ENCODE measurements at regions not wholly inside any gene's neighbourhood (a gene's known extent, or its start where the extent isn't known, plus 50 kb on each side); places are given as distances from the start of the nearest gene placed in this dataset.

DNA sequence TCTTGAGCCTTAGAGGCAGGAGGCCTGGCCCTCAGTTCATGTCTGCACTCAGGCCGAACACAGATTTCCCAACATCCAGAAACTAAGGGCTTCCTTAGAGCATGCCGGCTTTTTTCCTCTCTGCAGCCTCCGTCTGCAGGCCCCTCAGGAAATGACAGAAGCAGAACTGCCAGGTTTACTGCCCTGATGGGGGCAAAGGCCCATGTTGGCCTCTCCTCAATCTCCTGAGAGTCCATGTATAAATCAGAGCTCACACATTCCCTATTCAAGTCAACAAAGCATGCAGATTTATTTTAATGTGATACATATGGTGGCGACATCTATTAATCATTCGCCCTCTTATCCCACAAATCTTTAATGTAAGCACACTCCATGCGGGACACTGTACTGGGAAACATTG lies 475.6 kb upstream of the HS6ST1 start:
- Histone ChIP-seq H3K27ac (no peak overlapping the region), H3K27me3 (no peaks in the 10 kb centered on the region), H3K36me3 (no peaks in the 10 kb centered on the region), H3K4me1 (no peaks in the 10 kb centered on the region), H3K9me3 (no peaks in the 10 kb centered on the region), H3K4me3 (no peak overlapping the region)
- ATAC-seq (no peak), DNase-seq (no peak)
- 100% methylated on average over 3 of the region's 6 CpGs for WGBS (ENCODE audit: insufficient coverage, low coverage, low lambda C conversion rate, missing lambda C conversion rate)
- TF ChIP-seq POLR2A (IDR thresholded peaks at IDR 0.05), result no peak
- TF ChIP-seq, protein P1, sequence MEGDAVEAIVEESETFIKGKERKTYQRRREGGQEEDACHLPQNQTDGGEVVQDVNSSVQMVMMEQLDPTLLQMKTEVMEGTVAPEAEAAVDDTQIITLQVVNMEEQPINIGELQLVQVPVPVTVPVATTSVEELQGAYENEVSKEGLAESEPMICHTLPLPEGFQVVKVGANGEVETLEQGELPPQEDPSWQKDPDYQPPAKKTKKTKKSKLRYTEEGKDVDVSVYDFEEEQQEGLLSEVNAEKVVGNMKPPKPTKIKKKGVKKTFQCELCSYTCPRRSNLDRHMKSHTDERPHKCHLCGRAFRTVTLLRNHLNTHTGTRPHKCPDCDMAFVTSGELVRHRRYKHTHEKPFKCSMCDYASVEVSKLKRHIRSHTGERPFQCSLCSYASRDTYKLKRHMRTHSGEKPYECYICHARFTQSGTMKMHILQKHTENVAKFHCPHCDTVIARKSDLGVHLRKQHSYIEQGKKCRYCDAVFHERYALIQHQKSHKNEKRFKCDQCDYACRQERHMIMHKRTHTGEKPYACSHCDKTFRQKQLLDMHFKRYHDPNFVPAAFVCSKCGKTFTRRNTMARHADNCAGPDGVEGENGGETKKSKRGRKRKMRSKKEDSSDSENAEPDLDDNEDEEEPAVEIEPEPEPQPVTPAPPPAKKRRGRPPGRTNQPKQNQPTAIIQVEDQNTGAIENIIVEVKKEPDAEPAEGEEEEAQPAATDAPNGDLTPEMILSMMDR (IDR thresholded peaks at IDR 0.05), result no peak
- intact Hi-C loops (cut with DNase I), result no loop called here

DNA sequence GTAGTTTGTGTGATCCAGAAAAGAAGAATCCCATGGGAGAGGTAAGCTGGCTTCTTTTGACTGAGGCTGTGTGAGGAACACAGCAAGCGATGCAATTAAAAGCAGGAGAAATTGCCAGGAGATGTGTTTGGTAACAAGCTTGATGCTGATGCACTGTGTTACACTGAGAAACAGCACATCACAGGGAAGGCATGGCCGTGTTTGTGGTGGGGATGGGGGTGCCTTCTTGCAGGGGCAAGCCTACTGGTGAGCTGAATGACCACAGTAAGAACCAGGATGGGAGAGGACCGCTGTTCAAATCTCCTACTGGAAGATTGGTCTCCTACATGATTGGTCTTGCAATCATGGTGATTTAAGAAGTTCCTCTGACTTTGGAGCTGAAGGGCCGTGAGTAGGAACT lies 477.7 kb upstream of the HS6ST1 start:
- 36% methylated on average over 4 of the region's 4 CpGs for WGBS (ENCODE audit: insufficient coverage, low coverage, low lambda C conversion rate, missing lambda C conversion rate)
- ATAC-seq (no peak), DNase-seq (no peak)
- Histone ChIP-seq H3K36me3 (no peaks in the 10 kb centered on the region), H3K27me3 (no peaks in the 10 kb centered on the region), H3K27ac (no peak overlapping the region), H3K4me3 (no peak overlapping the region), H3K4me1 (no peaks in the 10 kb centered on the region), H3K9me3 (no peaks in the 10 kb centered on the region)
- no peak for TF ChIP-seq POLR2A (IDR thresholded peaks at IDR 0.05)
- TF ChIP-seq, protein P1 (IDR thresholded peaks at IDR 0.05), result no peak
- intact Hi-C loops (cut with DNase I), result no loop called here

DNA sequence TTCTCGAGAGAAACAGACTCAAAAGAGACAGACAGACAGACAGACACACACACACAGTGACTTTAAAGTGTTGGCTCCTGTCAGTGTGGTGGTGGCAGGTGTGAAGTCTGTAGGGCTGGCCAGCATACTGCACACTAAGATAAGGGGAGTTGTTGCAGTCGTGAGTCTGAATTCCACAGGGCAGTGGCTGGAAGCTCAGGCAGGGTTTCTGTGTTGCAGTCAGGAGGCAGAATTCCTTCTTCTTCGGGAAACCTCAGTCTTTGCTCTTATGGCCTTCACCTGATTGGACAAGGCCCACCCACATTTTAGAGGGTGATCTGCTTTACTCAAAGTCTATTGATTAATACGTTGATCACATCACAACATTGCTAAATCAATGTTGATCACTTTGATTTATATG lies 478.4 kb upstream of the HS6ST1 start:
- Histone ChIP-seq H3K9me3 (no peaks in the 10 kb centered on the region), H3K4me3 (no peak overlapping the region), H3K27me3 (no peaks in the 10 kb centered on the region), H3K4me1 (no peaks in the 10 kb centered on the region), H3K27ac (no peak overlapping the region), H3K36me3 (no peaks in the 10 kb centered on the region)
- TF ChIP-seq POLR2A (IDR thresholded peaks at IDR 0.05), result no peak
- TF ChIP-seq, protein P1 (IDR thresholded peaks at IDR 0.05), result no peak
- intact Hi-C loops (cut with DNase I), result no loop called here
- ATAC-seq (no peak), DNase-seq (peak in 1 of 3 donors; percentile 29)
- 63% methylated on average over 2 of the region's 4 CpGs for WGBS (ENCODE audit: insufficient coverage, low coverage, low lambda C conversion rate, missing lambda C conversion rate)

DNA sequence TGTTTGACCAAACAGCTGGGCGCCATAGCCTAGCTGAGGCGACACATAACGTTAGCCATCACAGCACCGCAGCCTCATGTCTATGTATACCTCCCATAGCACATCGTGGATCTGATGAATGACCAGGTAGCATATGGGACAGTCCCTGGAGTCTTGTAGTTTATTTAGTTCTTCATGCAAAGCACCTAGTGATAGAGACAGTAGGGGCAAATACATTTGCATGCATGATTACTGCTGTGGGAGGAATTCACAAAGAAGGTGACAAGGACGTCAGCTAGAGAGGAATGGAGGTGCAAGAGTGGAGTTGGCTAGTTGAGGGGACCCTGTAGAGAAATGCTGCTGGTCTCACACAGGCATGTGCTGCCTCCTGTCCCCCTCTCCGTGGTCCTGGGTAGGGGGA lies 478.9 kb upstream of the HS6ST1 start:
- DNase-seq, result no peak
- WGBS (ENCODE audit: insufficient coverage, low coverage, low lambda C conversion rate, missing lambda C conversion rate), result 75% methylated on average over 6 of the region's 7 CpGs
- no peaks in the 10 kb centered on the region for H3K9me3 ChIP-seq
- no peaks in the 10 kb centered on the region for H3K36me3 ChIP-seq
- no peak overlapping the region for H3K4me3 ChIP-seq
- no peaks in the 10 kb centered on the region for H3K27me3 ChIP-seq
- ATAC-seq, result no peak
- no peak for TF ChIP-seq POLR2A (IDR thresholded peaks at IDR 0.05)
- TF ChIP-seq, protein P1 (IDR thresholded peaks at IDR 0.05), result no peak
- intact Hi-C loops (cut with DNase I), result no loop called here
- no peak overlapping the region for H3K27ac ChIP-seq
- H3K4me1 ChIP-seq, result no peaks in the 10 kb centered on the region

DNA sequence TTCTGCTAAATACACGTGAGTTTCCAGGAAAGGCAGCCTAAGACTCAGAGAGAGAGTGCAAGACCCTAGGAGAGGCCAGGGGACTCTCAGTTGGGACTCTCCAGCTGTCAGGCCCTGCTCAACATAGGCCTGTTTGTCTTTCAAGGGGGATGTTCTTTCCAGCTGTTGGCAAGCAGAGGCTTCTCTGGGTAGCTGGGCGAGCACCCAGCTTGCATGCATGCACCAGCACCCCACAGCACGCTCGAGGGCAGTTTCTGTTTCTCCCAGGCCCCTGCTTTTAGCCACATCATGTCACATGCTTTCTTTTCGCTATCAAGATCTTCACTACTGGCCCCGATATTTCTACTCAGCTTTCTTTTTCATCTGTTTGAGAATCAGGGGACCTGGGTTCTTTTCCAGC lies 479.3 kb upstream of the HS6ST1 start:
- H3K27ac ChIP-seq, result no peak overlapping the region
- intact Hi-C loops (cut with DNase I), result no loop called here
- WGBS (ENCODE audit: insufficient coverage, low coverage, low lambda C conversion rate, missing lambda C conversion rate), result 74% methylated on average over 4 of the region's 6 CpGs
- DNase-seq, result no peak
- no peak for ATAC-seq
- H3K4me3 ChIP-seq, result no peak overlapping the region
- H3K9me3 ChIP-seq, result no peaks in the 10 kb centered on the region
- H3K36me3 ChIP-seq, result no peaks in the 10 kb centered on the region
- no peaks in the 10 kb centered on the region for H3K4me1 ChIP-seq
- TF ChIP-seq, protein P1 (IDR thresholded peaks at IDR 0.05), result no peak
- TF ChIP-seq POLR2A (IDR thresholded peaks at IDR 0.05), result no peak
- no peaks in the 10 kb centered on the region for H3K27me3 ChIP-seq

Measured in right lobe of liver (tissue), 6 donors.